A673 (cell line): ENCODE measurements at regions not wholly inside any gene's neighbourhood (a gene's known extent, or its start where the extent isn't known, plus 50 kb on each side); places are given as distances from the start of the nearest gene placed in this dataset.
"Not testable (repeated sequence)": the region's sequence is repeated elsewhere in the genome, so short reads cannot be mapped to it uniquely, and the experiment has no call there.

Experiments
- EZH2 ChIP-seq: fragments of 200-600 bp; sonication (generic); IDR thresholded peaks from 2 replicates; pipeline ENCODE4 v1.6.1; 2017; ENCODE audit warnings: borderline replicate concordance, low read depth, mild to moderate bottlenecking, mixed read lengths, antibody characterized with exemption, low read length; ENCODE audit not compliant: poor library complexity, severe bottlenecking
- TF ChIP-seq, protein P1 (sequence below): fragments of 300-800, 200-600 bp; sonication (generic); conservative IDR thresholded peaks from 2 replicates; pipeline ENCODE4 v1.5.1; 2017; ENCODE audit warnings: low read depth, mild to moderate bottlenecking, antibody characterized with exemption, low read length, moderate library complexity, mixed read lengths

DNA sequence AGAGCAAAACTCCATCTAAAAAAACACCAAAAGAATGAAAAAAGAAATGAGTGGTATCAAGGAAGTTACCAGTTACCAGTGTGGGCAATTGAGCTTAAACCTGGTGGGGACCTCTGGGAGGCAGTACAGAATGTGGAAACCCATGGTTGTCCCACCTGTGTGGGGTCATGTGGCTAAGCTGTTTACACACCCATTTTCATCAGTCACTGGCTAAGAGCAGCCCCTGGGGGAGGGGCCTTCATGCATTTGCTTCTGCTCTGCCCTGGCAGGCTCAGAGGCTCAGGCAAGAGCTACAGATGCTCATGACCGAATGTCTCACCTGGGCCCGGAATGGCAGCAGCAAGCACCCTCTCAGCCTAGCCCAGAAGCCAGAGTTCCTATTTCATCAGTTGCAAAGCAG lies 126.3 kb upstream of the TRIM73 start:
- TF ChIP-seq, protein P1, sequence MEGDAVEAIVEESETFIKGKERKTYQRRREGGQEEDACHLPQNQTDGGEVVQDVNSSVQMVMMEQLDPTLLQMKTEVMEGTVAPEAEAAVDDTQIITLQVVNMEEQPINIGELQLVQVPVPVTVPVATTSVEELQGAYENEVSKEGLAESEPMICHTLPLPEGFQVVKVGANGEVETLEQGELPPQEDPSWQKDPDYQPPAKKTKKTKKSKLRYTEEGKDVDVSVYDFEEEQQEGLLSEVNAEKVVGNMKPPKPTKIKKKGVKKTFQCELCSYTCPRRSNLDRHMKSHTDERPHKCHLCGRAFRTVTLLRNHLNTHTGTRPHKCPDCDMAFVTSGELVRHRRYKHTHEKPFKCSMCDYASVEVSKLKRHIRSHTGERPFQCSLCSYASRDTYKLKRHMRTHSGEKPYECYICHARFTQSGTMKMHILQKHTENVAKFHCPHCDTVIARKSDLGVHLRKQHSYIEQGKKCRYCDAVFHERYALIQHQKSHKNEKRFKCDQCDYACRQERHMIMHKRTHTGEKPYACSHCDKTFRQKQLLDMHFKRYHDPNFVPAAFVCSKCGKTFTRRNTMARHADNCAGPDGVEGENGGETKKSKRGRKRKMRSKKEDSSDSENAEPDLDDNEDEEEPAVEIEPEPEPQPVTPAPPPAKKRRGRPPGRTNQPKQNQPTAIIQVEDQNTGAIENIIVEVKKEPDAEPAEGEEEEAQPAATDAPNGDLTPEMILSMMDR: not testable (repeated sequence)
- TF ChIP-seq EZH2: not testable (repeated sequence)
